Activated T-helper 1 cell treated with anti-CD3 and anti-CD28 coated beads, Interleukin-12 subunit alpha, Interleukin-12 subunit beta, Interleukin-2, Interleukin-4 antibody, amounts not matched to agents 30 ng/mL and 10 ng/mL and 1 ng/mL, durations not matched to agents 14 hours and 24 hours and 36 hours (primary cell): ENCODE measurements at regions not wholly inside any gene's neighbourhood (a gene's known extent, or its start where the extent isn't known, plus 50 kb on each side); places are given as distances from the start of the nearest gene placed in this dataset.

Source experiments
- DNase-seq: peaks from one replicate; pipeline ENCODE4 v3.0.0; 2021; ENCODE audit warnings: low spot score
- H3K27ac Mint-ChIP-seq: one replicate; pipeline ENCODE4 v1.8.0; 2021; ENCODE audit warnings: mild to moderate bottlenecking, mixed read lengths
- H3K27me3 Mint-ChIP-seq: one replicate; pipeline ENCODE4 v1.8.0; 2022; ENCODE audit warnings: mild to moderate bottlenecking, moderate library complexity, mixed read lengths; ENCODE audit not compliant: insufficient read depth
- H3K36me3 Mint-ChIP-seq: one replicate; pipeline ENCODE4 v1.8.0; 2021; ENCODE audit warnings: low read depth, mixed read lengths
- H3K4me1 Mint-ChIP-seq: one replicate; pipeline ENCODE4 v1.8.0; 2021; ENCODE audit warnings: low read depth, mixed read lengths
- H3K4me3 Mint-ChIP-seq: one replicate; pipeline ENCODE4 v1.8.0; 2021; ENCODE audit warnings: mild to moderate bottlenecking, moderate library complexity, mixed read lengths
- H3K9me3 Mint-ChIP-seq: one replicate; pipeline ENCODE4 v1.8.0; 2021; ENCODE audit warnings: mixed read lengths
- intact Hi-C: fragments of 100-400 bp; cut with micrococcal nuclease; formaldehyde crosslinking; loops from one replicate; pipeline ENCODE4 v1.15.1; 2024

DNA sequence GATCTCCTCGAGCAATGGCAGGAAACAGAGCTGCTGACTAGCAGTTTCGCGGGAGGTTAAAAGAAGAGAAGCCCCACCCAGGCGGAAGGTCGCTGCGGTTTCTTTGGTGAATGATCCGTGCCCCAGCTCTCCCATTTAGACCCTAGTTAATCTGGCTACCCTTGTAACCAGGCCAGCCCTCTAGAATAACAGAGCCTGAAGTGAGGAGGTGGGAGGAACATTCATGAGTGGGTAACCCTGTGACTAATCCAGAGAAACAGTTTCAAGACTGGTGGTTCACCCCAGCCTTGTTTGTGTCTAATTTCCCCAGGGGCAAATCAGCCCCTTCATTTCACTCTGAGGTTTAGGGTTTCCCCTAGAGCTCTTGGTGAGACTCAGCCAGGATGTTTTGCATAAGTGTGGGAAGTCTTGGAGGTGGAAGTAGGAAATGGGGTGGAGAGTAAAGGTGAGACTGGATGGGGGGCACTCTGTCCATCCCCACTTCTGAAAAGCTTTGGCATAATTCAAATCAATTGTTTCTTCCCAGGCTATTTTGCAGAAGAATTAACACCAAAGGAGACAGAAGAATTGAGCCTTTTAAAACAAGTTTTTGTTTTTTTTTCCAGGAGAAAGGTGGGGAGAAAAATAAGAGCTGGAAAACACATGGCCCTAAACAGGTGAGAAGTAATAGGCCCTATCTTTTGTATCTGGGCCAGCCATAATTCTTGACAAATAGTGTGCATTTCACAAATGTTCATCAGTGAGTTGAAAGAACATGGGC is 303.1 kb downstream of the RPLP1 start:
- peak overlapping the region; percentile 70 for H3K4me3 Mint-ChIP-seq
- H3K36me3 Mint-ChIP-seq = peaks cover 39% of the 10 kb centered on the region
- H3K9me3 Mint-ChIP-seq = peaks cover 65% of the 10 kb centered on the region
- peaks cover 72% of the 10 kb centered on the region for H3K4me1 Mint-ChIP-seq
- DNase-seq = peak; percentile 79
- H3K27me3 Mint-ChIP-seq = peaks cover 2% of the 10 kb centered on the region
- intact Hi-C loops = loop anchor here (1.0 to 10.0 kb wide), 15 partner anchors 13 to 941 kb away; no protein-coding TSS in a partner anchor
- H3K27ac Mint-ChIP-seq = peak overlapping the region; percentile 87

DNA sequence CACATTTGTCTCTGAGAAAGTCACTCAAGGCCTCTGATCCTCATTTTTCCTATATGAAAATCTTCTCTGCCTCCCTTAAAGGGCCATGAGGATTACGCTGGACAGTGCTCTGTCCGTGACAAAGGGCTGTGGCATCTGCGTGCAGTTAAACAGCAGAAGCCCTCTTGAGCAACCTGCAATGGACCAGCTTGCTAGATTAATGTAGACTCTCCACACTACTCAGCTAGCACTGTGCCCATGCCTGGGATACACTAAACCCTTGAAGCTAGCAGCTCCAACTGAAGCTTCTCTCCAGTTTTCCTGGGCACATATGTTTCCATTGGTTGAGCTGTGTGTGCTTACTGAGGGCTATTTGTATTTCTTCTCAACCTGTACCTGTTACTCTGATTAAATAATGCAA is 303.8 kb downstream of the RPLP1 start:
- Mint-ChIP-seq H3K4me3 (no peak overlapping the region), H3K36me3 (peaks cover 34% of the 10 kb centered on the region), H3K4me1 (peaks cover 74% of the 10 kb centered on the region), H3K27me3 (peaks cover 2% of the 10 kb centered on the region), H3K9me3 (peaks cover 66% of the 10 kb centered on the region), H3K27ac (peak overlapping the region; percentile 82)
- DNase-seq = no peak
- intact Hi-C loops = loop anchor here (2.0 to 10.0 kb wide), 5 partner anchors 14 to 942 kb away; no protein-coding TSS in a partner anchor

DNA sequence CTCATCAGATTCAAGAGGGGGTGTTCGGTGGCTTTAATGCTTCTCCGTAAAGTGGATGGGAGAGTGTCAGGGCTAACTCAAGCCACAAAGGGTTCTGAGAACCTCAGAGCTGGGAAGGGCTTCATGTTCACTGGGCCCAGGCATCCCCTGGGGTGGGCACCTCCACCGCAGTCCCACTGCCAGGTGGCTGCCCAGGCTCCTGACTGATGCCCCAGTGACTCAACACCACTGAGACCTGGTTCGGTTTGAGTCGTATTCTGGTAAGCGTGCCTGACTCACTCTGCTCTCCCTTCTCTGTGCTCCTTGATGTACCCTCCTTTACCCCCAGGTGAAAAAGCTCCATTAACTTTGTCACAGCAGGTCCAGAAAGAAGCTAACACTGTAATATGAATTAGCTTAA is 304.6 kb downstream of the RPLP1 start:
- Mint-ChIP-seq H3K9me3 (peaks cover 61% of the 10 kb centered on the region), H3K4me3 (peak overlapping the region; percentile 19), H3K36me3 (peaks cover 29% of the 10 kb centered on the region)

DNA sequence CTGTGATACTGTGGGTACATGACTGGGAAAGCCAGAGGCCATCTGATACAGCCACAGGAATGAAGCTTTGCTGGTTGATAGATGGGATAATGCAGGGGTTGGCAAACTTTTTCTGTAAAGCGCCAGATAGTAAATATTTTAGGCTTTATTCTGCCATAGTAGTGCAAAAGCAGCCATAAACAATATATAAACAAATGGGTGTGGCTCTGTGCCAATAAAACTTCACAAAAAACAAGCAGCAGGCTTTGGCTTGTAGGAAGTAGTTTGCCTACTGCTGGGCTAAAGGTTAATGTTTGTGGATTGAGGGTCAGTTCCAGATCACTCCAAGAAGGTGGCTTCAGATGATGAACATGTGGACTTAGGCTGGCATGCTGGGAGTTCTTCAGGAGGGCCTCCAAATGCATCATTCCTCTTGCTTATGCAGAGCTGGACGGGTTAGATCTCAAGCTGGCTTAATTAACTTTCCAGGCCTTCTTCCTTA is 305.7 kb downstream of the RPLP1 start:
- Mint-ChIP-seq H3K36me3 (peaks cover 24% of the 10 kb centered on the region), H3K4me1 (peaks cover 93% of the 10 kb centered on the region), H3K4me3 (peak overlapping the region; percentile 9), H3K27me3 (peaks cover 2% of the 10 kb centered on the region), H3K27ac (peak overlapping the region; percentile 92), H3K9me3 (peaks cover 53% of the 10 kb centered on the region)
- no peak for DNase-seq
- intact Hi-C loops = loop anchor here (1.0 to 10.0 kb wide), 5 partner anchors 290 to 944 kb away; no protein-coding TSS in a partner anchor

More for the DNA sequence above, 304.6 kb downstream of the RPLP1 start:
- DNase-seq = no peak
- H3K27ac Mint-ChIP-seq = peak overlapping the region; percentile 82
- H3K27me3 Mint-ChIP-seq = peaks cover 2% of the 10 kb centered on the region
- peaks cover 81% of the 10 kb centered on the region for H3K4me1 Mint-ChIP-seq
- intact Hi-C loops = loop anchor here (2.0 to 10.0 kb wide), 5 partner anchors 14 to 942 kb away; no protein-coding TSS in a partner anchor

DNA sequence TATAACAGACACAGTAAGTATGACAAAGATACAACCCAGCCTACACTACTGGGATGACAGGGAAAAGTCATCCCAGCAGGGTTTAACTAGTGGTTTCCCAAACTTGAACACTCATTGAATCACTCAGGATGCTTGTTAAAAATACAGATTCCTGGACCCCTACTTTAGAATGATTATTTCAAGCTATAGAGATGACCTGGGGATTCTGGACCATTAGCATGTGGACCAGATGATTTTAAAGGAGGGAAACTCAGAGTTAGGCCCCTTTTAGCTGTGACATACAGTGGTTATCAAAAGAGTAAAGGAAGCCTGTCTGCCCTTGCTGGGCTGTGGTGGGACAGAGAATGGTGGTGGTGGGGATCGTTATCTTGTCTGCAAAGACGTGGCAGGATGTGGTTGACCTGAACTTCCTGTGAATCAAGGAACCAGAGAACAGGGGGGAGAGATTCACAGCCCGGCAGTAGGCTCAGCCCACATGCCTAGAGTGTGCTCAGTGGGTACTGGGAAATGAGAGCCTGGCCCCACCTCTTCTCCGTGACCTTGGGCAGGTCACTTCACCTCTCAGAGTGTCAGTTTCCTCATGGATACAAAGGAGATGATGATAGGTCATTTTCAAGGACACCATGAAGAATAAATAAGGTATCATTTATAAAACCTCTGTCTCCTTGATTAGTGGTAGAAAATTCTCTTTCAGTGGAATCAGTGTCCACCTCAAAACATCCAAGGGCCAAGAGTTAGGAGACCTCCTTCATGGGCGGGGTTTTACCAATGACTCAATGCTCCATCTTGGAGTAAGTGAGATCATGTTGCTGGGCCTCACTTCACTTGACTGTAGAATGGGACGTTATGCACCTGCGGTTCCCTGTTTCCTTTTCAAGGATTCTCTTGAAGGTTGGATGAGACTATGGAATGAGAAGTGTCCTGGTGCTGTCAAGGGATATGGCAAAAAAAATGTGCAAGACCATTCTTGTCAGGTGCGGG is 306.5 kb downstream of the RPLP1 start:
- intact Hi-C loops = loop anchor here (1.0 to 10.0 kb wide), 7 partner anchors 291 to 944 kb away; no protein-coding TSS in a partner anchor
- Mint-ChIP-seq H3K4me1 (peaks cover 96% of the 10 kb centered on the region), H3K27ac (peak overlapping the region; percentile 92), H3K36me3 (peaks cover 23% of the 10 kb centered on the region), H3K9me3 (peaks cover 45% of the 10 kb centered on the region), H3K4me3 (peak overlapping the region; percentile 9), H3K27me3 (peaks cover 2% of the 10 kb centered on the region)
- peak; percentile 84 for DNase-seq

DNA sequence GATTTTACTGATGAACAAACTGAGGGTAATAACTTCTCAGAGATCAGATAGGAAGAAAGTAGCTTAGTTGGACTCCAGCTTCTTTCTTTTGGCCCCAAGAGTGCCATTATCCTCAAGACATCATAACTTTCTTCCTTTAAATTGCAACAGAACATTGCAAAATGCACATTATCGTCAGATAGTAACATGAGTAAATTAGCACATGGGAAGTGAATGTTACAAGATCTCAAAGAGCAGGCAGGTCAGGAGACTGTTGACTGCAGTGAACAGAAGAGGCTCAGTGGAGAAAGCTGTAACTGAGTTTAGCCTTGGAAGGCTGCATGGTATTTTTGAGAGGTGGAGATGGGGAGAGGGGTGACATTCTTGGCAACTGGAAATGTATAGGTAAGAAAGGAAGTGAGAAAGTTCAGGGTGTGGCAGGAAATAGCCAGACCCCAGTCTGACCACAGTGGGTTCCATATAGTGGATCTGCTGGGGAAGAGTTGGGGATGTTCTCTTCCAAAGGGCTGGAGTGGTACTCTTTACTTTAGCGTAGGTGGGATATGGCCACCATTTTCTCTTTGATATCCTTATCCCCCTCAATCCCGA is 307.7 kb downstream of the RPLP1 start:
- no peak for DNase-seq
- Mint-ChIP-seq H3K4me3 (peak overlapping the region; percentile 72), H3K27me3 (peaks cover 2% of the 10 kb centered on the region), H3K9me3 (peaks cover 35% of the 10 kb centered on the region), H3K36me3 (peaks cover 15% of the 10 kb centered on the region), H3K27ac (peak overlapping the region; percentile 92), H3K4me1 (peaks cover 83% of the 10 kb centered on the region)
- intact Hi-C loops = loop anchor here (2.0 kb wide), 1 partner anchor 186 kb away; no protein-coding TSS in a partner anchor

DNA sequence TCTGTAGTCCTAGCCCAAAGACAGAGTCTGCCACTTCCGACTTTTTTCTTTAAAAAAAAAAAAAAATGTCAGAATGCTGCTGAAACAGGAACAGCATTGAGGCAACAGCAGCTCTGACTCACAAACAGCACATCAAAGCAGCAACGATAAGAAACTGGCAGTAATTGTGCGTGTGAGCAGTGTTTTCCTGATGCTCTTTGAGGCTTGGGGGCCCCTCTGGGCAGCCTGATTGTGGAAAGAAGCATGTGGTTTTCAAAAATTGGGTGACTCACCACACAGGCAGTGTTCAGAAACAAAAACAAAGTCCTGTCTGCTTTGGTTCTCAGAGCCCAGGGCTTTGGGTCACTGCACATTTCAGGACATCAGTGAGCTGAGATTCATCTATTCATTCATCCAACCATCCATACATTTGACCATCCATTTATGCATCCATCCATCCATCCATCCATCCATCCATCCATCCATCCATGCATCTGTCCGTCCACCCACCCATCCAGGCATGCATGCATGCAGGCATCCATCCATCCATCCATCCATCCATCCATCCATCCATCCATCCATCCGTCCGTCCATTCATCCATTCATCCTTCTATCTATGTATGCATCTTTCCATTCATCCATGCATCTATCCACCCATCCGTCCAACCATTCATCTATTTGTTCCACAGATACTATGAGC is 308.4 kb downstream of the RPLP1 start:
- Mint-ChIP-seq H3K27ac (peak overlapping the region; percentile 92), H3K9me3 (peaks cover 35% of the 10 kb centered on the region), H3K27me3 (peaks cover 2% of the 10 kb centered on the region), H3K36me3 (peaks cover 14% of the 10 kb centered on the region), H3K4me3 (peak overlapping the region; percentile 72), H3K4me1 (peaks cover 81% of the 10 kb centered on the region)
- peak; percentile 79 for DNase-seq
- intact Hi-C loops = loop anchor here (1.0 to 2.0 kb wide), 4 partner anchors 47 to 731 kb away; no protein-coding TSS in a partner anchor

DNA sequence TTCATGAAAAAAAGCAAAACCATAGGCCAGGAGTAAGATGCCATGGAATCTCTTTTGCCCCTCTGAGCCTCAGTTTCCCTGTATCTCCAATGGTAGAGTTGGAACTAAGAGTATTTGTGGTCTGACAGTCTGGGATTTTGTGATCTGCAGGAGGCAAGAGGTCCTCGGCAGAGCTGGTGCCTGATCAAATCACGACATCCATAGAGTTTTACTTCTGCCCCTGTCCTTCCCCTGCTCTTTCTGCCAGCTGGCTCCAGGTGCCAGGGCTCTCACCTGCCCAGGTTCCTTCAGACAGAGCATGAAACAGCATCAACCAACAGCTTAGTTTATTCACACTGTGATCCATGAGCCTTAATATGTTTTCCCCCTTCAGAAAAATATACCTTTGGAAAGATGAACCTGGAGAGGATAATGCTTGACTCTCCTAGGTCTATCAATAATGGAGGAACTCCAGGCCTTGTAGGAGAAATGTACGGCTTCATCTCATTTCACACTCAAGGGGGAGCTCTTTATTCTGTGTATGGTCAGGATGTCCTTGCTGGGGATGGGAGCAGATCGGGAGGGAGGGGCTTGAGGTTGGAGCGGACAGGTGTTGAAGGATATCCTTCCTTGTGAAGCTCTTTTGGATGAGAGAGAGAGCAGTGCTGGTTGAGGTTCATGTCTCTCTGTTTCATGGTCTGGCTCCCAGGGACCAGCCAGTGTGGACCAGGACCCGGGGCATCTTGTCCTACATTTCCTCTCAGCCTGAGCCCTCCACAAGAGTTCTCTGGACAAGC is 309.9 kb downstream of the RPLP1 start:
- intact Hi-C loops = no loop called here
- no peak for DNase-seq

DNA sequence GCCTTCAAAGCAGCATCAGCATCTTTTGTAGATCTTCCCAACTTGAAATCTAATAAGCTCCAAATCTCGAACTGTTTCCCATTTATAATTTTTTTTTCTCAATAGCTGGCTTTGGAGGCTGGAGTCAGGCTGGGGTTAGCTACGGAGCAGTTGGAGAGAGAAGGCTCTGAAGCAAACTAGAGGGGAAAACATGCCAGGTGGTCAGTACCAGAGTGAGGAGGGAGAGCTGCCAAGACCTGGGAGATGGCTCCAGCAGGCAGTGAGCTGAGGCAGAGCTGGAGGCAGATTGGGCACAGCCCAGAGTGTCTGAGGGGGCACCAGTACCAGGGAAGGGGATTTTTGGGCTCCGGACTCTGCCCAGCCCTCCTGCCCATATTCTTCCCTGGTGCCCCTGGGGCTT is 311.2 kb downstream of the RPLP1 start:
- Mint-ChIP-seq H3K36me3 (peaks cover 15% of the 10 kb centered on the region), H3K27ac (no peak overlapping the region), H3K4me1 (peaks cover 62% of the 10 kb centered on the region), H3K27me3 (peaks cover 8% of the 10 kb centered on the region), H3K9me3 (peaks cover 38% of the 10 kb centered on the region), H3K4me3 (no peak overlapping the region)
- intact Hi-C loops = no loop called here
- no peak for DNase-seq

More for the DNA sequence above, 309.9 kb downstream of the RPLP1 start:
- peaks cover 15% of the 10 kb centered on the region for H3K36me3 Mint-ChIP-seq
- H3K27me3 Mint-ChIP-seq = peaks cover 8% of the 10 kb centered on the region
- peaks cover 38% of the 10 kb centered on the region for H3K9me3 Mint-ChIP-seq
- H3K4me3 Mint-ChIP-seq = no peak overlapping the region
- peak overlapping the region; percentile 31 for H3K27ac Mint-ChIP-seq
- peaks cover 73% of the 10 kb centered on the region for H3K4me1 Mint-ChIP-seq

DNA sequence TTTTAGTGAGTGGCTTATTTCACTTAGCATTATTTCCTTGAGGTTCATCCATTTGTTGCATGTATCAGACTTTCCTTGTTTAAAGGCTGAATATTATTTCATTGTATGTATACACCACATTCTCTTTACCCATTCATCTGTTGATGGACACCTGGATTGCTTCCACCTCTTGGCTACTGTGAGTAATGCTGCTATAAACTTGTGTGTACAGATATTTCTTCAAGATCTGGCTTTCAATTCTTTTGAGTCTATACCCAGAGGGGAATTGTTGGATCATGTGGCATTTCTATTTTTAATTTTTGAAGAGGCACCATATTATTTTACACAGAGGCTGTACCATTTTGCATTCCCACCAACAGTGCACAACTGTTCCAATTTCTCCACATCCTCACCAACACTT is 313.5 kb downstream of the RPLP1 start:
- Mint-ChIP-seq H3K27me3 (peaks cover 5% of the 10 kb centered on the region), H3K27ac (no peak overlapping the region), H3K36me3 (peaks cover 14% of the 10 kb centered on the region), H3K9me3 (peaks cover 40% of the 10 kb centered on the region), H3K4me1 (peaks cover 39% of the 10 kb centered on the region), H3K4me3 (no peak overlapping the region)
- intact Hi-C loops = no loop called here
- DNase-seq = no peak

DNA sequence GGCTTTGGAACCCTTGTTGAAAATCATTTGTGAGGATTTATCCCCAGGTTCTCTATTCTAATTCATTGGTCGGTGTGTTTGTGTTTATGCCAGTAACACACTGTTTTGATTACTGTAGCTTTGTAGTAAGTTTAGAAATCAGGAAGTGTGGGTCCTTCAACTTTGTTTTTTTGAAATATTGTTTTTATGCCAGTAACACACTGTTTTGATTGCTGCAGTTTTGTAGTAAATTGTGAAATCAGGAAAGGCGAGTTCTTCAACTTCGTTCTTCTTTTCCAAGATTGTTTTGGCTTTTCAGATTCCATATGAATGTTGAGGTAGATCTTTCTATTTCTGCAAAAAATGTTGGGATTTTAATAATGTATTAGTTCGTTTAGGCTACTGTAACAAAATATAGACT is 314.6 kb downstream of the RPLP1 start:
- H3K27ac Mint-ChIP-seq = no peak overlapping the region
- peaks cover 44% of the 10 kb centered on the region for H3K9me3 Mint-ChIP-seq
- peaks cover 29% of the 10 kb centered on the region for H3K4me1 Mint-ChIP-seq
- H3K27me3 Mint-ChIP-seq = peaks cover 12% of the 10 kb centered on the region
- no peak overlapping the region for H3K4me3 Mint-ChIP-seq
- peaks cover 14% of the 10 kb centered on the region for H3K36me3 Mint-ChIP-seq
- intact Hi-C loops = no loop called here
- DNase-seq = no peak
